ENCODE measurements at regions not wholly inside any gene's neighbourhood (a gene's known extent, or its start where the extent isn't known, plus 50 kb on each side); places are given as distances from the start of the nearest gene placed in this dataset.
A peak's percentile ranks its signal among the peaks of the same experiment; 100 is the strongest.

GRCh38 chr4:4763822-4764557 lies 95.5 kb upstream of the MSX1 start:
- Histone ChIP-seq H3K79me1 (ENCODE audit: low read depth, low read length) (no peaks in the 10 kb centered on the region), H4K91ac (ENCODE audit: low read depth, low read length, poor library complexity) (no peak overlapping the region), H2AFZ (ENCODE audit: low read length) (peak overlapping the region; percentile 75), H3K27ac (replicated peaks; ENCODE audit: low read length) (no peak overlapping the region), H2BK120ac (ENCODE audit: low read depth, low read length) (no peak overlapping the region), H4K8ac (ENCODE audit: low read depth, low read length) (no peak overlapping the region), H3K9me3 (replicated peaks in 1 of 2; ENCODE audit: control insufficient read depth in 2 of 2, insufficient read depth in 1 of 2, low read depth in 1 of 2, low read length in 2 of 2) (peaks cover 0 to 6% of the 10 kb centered on the region in 2 donors), H3K27me3 (ENCODE audit: control insufficient read depth in 3 of 3, insufficient read depth in 3 of 3, low read depth in 1 of 3, low read length in 3 of 3) (peaks cover 0 to 17% (median 15%) of the 10 kb centered on the region in 3 experiments), H3K36me3 (replicated peaks in 1 of 2; ENCODE audit: control insufficient read depth in 2 of 2, insufficient read depth in 2 of 2, low read length in 2 of 2) (no peaks in the 10 kb centered on the region), H3K4me1 (ENCODE audit: control insufficient read depth in 2 of 2, insufficient read depth in 1 of 2, low read depth in 1 of 2, low read length in 2 of 2) (peaks cover 16 to 24% of the 10 kb centered on the region in 2 donors), H2BK5ac (ENCODE audit: low read length) (no peak overlapping the region), H3K4me2 (ENCODE audit: insufficient read depth, low read length, poor library complexity, severe bottlenecking) (peak overlapping the region; percentile 39), H2BK15ac (ENCODE audit: low read length) (no peak overlapping the region), H2AK5ac (ENCODE audit: low read depth, low read length) (no peak overlapping the region), H2BK12ac (ENCODE audit: low read length) (no peak overlapping the region), H3K9ac (ENCODE audit: low read depth, low read length, poor library complexity) (no peak overlapping the region), H3K23ac (ENCODE audit: low read depth, low read length, poor library complexity) (no peak overlapping the region), H3K14ac (ENCODE audit: low read length) (no peak overlapping the region), H3K4me3 (ENCODE audit: low read length in 2 of 2) (peak overlapping the region in 1 of 2 donors; percentile 11), H3K4ac (ENCODE audit: low read length) (no peak overlapping the region), H3K18ac (ENCODE audit: low read length) (no peak overlapping the region)
- no peak for DNase-seq (ENCODE audit: low spot score)
- WGBS, 2 donors (ENCODE audit: extremely low coverage in 2 of 2, insufficient read length in 2 of 2, insufficient replicate concordance in 1 of 2), result no CpG with 5 or more reads among the region's 14 CpGs

GRCh38 chr4:4762909-4763821 lies 96.3 kb upstream of the MSX1 start:
- Histone ChIP-seq H2BK15ac (ENCODE audit: low read length) (no peak overlapping the region), H3K23ac (ENCODE audit: low read depth, low read length, poor library complexity) (no peak overlapping the region), H2BK12ac (ENCODE audit: low read length) (no peak overlapping the region), H3K27me3 (ENCODE audit: control insufficient read depth in 3 of 3, insufficient read depth in 3 of 3, low read depth in 1 of 3, low read length in 3 of 3) (peaks cover 0 to 17% (median 15%) of the 10 kb centered on the region in 3 experiments), H3K79me1 (ENCODE audit: low read depth, low read length) (no peaks in the 10 kb centered on the region), H2AK5ac (ENCODE audit: low read depth, low read length) (peak overlapping the region; percentile 76), H3K9ac (ENCODE audit: low read depth, low read length, poor library complexity) (no peak overlapping the region), H4K91ac (ENCODE audit: low read depth, low read length, poor library complexity) (no peak overlapping the region), H3K14ac (ENCODE audit: low read length) (no peak overlapping the region), H3K9me3 (replicated peaks in 1 of 2; ENCODE audit: control insufficient read depth in 2 of 2, insufficient read depth in 1 of 2, low read depth in 1 of 2, low read length in 2 of 2) (peaks cover 0 to 6% of the 10 kb centered on the region in 2 donors), H3K4me1 (ENCODE audit: control insufficient read depth in 2 of 2, insufficient read depth in 1 of 2, low read depth in 1 of 2, low read length in 2 of 2) (peaks cover 16 to 28% of the 10 kb centered on the region in 2 donors), H4K8ac (ENCODE audit: low read depth, low read length) (no peak overlapping the region), H3K4me2 (ENCODE audit: insufficient read depth, low read length, poor library complexity, severe bottlenecking) (peak overlapping the region; percentile 39), H3K27ac (replicated peaks; ENCODE audit: low read length) (no peak overlapping the region), H3K4me3 (ENCODE audit: low read length in 2 of 2) (peak overlapping the region in 1 of 2 donors; percentile 11), H3K36me3 (replicated peaks in 1 of 2; ENCODE audit: control insufficient read depth in 2 of 2, insufficient read depth in 2 of 2, low read length in 2 of 2) (no peaks in the 10 kb centered on the region), H2AFZ (ENCODE audit: low read length) (peak overlapping the region; percentile 75), H2BK120ac (ENCODE audit: low read depth, low read length) (no peak overlapping the region), H3K18ac (ENCODE audit: low read length) (no peak overlapping the region), H2BK5ac (ENCODE audit: low read length) (no peak overlapping the region), H3K4ac (ENCODE audit: low read length) (no peak overlapping the region)
- DNase-seq (ENCODE audit: low spot score), result no peak
- no CpG with 5 or more reads among the region's 27 CpGs for WGBS, 2 donors (ENCODE audit: extremely low coverage in 2 of 2, insufficient read length in 2 of 2, insufficient replicate concordance in 1 of 2)

- H3K9me3 ChIP-seq (replicated peaks in 1 of 2; ENCODE audit: control insufficient read depth in 2 of 2, insufficient read depth in 1 of 2, low read depth in 1 of 2, low read length in 2 of 2), result peaks cover 0 to 6% of the 10 kb centered on the region in 2 donors
- no peak overlapping the region for H4K91ac ChIP-seq (ENCODE audit: low read depth, low read length, poor library complexity)
- no peak overlapping the region for H3K4me3 ChIP-seq (ENCODE audit: low read length in 2 of 2)
- H3K4me2 ChIP-seq (ENCODE audit: insufficient read depth, low read length, poor library complexity, severe bottlenecking), result no peak overlapping the region
- DNase-seq (ENCODE audit: low spot score), result no peak
- no peak overlapping the region for H3K27ac ChIP-seq (replicated peaks; ENCODE audit: low read length)
- peaks cover 16 to 28% of the 10 kb centered on the region in 2 donors for H3K4me1 ChIP-seq (ENCODE audit: control insufficient read depth in 2 of 2, insufficient read depth in 1 of 2, low read depth in 1 of 2, low read length in 2 of 2)
- H3K27me3 ChIP-seq (ENCODE audit: control insufficient read depth in 3 of 3, insufficient read depth in 3 of 3, low read depth in 1 of 3, low read length in 3 of 3), result peaks cover 0 to 17% (median 15%) of the 10 kb centered on the region in 3 experiments
- no peak overlapping the region for H2BK120ac ChIP-seq (ENCODE audit: low read depth, low read length)
- peak overlapping the region; percentile 41 for H2BK15ac ChIP-seq (ENCODE audit: low read length)
- H2BK5ac ChIP-seq (ENCODE audit: low read length), result no peak overlapping the region
- no peak overlapping the region for H3K4ac ChIP-seq (ENCODE audit: low read length)
- no peak overlapping the region for H4K8ac ChIP-seq (ENCODE audit: low read depth, low read length)
- H2AFZ ChIP-seq (ENCODE audit: low read length), result no peak overlapping the region
- no peak overlapping the region for H3K14ac ChIP-seq (ENCODE audit: low read length)
- peak overlapping the region; percentile 76 for H2AK5ac ChIP-seq (ENCODE audit: low read depth, low read length)
- H2BK12ac ChIP-seq (ENCODE audit: low read length), result no peak overlapping the region
- H3K23ac ChIP-seq (ENCODE audit: low read depth, low read length, poor library complexity), result no peak overlapping the region
- H3K9ac ChIP-seq (ENCODE audit: low read depth, low read length, poor library complexity), result no peak overlapping the region
- no peaks in the 10 kb centered on the region for H3K36me3 ChIP-seq (replicated peaks in 1 of 2; ENCODE audit: control insufficient read depth in 2 of 2, insufficient read depth in 2 of 2, low read length in 2 of 2)
- no peaks in the 10 kb centered on the region for H3K79me1 ChIP-seq (ENCODE audit: low read depth, low read length)
- peak overlapping the region; percentile 39 for H3K18ac ChIP-seq (ENCODE audit: low read length)
- WGBS, 2 donors (ENCODE audit: extremely low coverage in 2 of 2, insufficient read length in 2 of 2, insufficient replicate concordance in 1 of 2), result no CpG with 5 or more reads among the region's 9 CpGs
These were observed 97.2 kb upstream of the MSX1 start for GRCh38 chr4:4762300-4762699.
